Right hindlimb (tissue), 1 donor: ENCODE measurements at regions not wholly inside any gene's neighbourhood (a gene's known extent, or its start where the extent isn't known, plus 50 kb on each side); places are given as distances from the start of the nearest gene placed in this dataset.
"Not testable (repeated sequence)": the region's sequence is repeated elsewhere in the genome, so short reads cannot be mapped to it uniquely, and the experiment has no call there.

Source experiments
- DNase-seq: peaks from one replicate; pipeline ENCODE4 v3.0.0-alpha.2; 2018

DNA sequence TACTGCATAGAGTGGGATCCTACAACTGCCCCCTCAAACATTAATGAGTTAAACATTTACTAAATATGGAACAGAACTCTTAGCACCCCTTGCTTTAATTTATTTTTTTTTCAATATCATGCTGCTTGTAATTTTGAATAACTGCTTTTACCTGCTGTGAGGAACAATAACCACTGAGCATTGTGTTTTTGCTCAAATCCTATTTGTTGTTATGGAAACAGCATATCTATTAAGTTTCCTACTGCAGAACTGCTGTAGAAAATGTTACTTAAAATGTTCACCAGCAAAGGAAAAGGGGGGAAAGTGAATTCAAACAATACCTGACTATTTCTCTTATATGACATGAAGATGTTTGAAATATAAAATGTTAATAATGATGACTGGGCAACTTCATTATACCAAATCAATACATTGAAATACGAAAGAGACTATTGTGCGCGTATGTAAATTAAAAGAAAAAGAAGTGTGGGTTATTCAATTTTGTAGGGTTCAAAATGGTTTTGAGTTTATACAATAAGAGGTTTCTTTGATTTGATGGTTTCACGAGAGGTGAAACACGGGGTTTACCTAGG lies 1043.8 kb upstream of the NUDT12 start:
- no peak for DNase-seq

DNA sequence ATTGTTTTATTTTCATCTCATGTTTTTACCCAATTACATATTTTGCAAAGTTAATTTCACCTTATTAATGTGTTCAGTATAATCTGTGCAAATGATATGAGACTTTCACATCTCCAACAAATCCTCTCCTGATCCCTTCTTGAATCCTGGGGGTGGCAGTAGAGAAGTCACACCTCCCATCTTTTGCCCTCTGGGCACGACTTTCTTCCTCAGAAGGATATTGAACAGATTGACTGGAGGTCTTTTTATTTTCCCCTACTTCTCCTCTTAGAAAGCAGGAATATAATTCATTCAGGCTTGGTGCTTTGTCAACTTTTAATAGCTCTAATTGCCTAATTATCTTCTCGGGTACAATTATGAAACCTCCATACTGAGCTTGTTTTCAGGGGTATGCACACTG lies 1037.1 kb upstream of the NUDT12 start:
- no peak for DNase-seq

DNA sequence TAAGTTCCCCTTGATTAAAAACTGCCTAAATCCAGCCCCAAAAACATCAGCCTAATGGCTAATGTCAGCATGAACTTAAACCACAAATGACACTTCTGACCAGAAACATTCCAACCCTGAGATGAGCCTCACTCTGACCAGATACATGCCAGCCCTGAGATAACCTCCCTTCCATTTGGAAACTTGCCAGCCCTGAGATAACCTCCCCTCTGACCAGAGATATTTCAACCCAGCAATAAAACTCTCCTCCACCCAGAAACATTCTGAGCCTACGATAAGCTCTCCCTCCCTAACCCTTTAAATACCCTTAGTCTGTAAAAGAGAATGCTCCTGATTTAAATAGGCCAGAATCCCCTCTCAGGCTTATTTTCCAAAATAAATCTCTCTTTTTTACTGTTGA lies 1035.7 kb upstream of the NUDT12 start:
- no peak for DNase-seq

DNA sequence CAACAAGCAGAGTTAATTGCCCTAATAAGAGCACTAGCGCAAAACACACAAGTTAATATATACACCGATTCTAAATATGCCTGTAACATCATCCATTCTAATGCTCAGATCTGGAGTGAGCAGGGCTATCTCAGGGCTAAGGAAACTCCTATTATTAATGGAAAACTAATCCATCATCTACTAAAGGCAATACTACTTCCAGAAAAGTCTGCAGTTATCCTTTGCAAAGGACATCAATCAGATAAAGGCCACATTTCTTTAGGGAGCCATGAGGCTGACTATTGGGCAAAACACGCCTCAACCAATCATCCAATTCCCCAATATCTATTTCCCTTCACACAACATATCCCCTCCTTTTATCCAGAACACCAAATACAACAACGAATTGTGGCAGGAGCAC lies 1032.3 kb upstream of the NUDT12 start:
- DNase-seq, result no peak

DNA sequence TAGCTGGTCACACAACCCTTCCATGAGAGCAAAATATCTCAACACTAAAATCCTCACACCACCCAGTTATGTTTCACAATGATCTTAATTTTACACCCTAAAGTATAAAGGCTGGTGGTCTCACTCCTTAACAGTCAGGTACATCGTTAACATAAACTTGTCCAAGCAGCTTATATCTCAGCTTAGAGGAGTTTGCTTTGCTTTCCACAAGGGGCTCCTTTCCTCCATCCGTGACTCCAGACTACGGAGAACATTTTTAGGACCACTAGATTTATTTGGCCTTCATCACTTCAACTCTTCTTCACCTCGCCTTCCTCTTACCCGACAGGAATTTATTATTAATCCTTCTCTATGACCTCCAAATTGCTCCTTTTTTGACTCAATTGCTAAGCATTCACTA lies 1014.1 kb upstream of the NUDT12 start:
- no peak for DNase-seq

DNA sequence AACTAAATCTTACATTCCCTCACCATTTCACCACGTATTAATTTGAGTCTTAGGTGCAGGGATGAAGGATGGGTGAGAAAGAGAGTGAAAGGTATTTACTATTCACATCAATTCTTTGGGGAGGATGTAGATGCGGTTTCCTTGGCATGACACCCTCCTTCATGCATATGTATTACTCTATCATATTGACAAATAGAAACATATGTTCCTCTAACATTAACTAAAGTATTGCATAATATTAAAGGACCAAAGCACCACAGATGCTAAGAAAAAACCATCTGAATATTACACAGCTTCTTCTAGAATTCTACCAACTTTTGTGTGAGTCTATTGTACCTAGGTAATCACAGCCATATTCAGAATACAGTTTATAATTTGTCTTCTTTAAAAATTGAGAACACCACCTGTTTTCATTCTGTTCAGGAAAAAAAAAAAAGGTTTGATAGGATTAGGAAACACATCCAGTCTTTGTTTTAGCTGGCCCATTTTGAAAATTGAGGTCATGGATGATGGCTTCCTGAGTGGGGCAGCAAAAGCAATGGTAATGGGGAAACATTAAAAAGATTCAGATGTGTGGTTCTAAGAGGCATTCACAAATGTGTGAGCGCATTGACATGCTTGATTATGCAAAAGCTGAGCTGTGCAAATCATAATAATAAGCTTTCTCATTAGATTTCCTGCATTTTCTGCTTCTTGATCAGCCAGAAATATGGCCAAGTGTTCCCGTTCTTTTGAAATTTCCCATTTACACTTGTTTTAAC lies 1011.5 kb upstream of the NUDT12 start:
- DNase-seq, result no peak

DNA sequence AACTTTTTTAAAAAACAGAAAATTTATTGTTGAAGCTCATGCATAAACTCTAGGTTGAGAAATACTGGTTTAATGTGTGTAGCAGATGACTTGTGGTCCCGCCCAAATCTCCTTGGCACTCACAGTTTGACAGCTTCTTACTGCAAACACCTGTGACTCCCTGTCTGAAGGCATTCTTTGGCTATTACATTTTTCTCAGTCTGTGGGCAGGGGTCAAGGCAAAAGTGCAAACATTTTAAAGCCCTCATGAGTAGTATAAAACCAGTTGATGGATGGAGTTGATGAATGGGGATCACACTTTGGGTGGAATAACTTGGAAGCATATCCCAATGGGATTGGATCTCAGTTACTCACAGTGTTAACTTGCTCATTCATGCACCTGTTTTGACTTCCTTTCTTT lies 1007.0 kb upstream of the NUDT12 start:
- no peak for DNase-seq

DNA sequence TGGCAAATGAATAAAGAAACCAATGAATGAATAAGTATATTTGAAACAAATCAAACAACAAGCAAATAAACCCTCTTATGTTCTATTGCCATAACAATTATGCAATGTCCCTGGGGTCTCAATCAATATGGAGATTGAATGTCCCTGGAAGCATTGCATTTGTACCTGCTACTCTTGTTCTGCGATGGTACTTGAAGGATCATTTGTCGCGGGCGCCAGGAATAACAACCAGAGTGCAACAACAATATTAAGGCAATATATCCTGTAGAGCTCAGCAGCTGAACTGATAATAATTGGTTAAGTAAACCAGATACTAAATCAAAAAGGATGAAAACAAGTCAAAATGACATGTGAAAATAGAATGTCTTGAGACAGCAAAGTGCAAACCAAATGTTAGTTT lies 1001.9 kb upstream of the NUDT12 start:
- no peak for DNase-seq

DNA sequence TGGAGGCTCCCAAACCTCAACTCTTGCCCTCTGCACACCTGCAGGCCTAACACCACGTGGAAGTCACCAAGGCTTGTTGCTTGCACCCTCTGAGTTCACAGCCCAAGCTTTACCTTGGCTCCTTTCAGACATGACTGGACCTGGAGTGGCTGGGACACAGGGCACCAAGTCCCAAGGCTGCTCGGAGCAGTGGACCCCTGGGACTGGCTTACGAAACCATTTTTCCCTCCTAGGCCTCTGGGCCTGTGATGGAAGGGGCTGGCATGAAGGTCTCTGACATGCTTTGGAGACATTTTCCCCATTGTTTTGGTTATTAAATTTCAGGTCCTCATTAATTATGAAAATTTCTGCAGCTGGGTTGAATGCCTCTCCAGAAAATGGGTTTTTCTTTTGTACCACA lies 994.4 kb upstream of the NUDT12 start:
- DNase-seq, result no peak

DNA sequence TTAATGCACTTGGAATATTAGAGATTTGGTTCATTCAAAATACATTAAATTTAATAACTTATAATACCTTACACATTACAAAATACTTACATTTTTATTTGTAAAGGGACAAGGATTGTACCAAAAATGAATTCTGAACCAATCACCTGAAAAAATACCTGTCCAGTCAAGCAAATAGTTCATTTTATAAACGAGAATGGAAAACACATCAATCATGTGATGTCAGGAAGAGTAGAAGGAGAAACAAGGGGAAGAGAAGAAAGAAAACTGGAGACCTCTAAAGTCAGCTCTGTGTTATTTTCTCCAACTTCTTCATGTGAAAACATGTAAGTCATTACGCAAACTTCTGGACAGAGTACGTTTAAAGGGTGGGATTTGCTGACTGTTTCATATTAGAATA lies 989.0 kb upstream of the NUDT12 start:
- no peak for DNase-seq

DNA sequence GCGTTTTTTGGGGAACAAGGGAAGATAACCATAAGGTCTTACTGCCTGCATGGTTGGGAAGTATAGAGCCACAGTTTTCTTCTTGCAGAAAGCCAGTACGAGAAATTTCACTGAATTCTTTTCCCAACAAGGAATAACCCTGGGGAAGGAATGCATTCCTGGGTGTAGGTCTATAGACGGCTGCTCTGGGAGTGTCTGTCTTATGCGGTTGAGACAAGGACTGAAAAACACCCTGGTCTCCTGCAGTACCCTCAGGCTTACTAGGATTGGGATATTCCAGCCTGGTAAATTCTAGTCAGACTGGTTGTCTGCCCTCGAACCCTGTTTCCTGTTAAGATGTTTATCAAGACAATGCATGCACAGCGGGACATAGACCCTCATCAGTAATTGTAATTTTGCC lies 984.3 kb upstream of the NUDT12 start:
- not testable (repeated sequence) for DNase-seq

DNA sequence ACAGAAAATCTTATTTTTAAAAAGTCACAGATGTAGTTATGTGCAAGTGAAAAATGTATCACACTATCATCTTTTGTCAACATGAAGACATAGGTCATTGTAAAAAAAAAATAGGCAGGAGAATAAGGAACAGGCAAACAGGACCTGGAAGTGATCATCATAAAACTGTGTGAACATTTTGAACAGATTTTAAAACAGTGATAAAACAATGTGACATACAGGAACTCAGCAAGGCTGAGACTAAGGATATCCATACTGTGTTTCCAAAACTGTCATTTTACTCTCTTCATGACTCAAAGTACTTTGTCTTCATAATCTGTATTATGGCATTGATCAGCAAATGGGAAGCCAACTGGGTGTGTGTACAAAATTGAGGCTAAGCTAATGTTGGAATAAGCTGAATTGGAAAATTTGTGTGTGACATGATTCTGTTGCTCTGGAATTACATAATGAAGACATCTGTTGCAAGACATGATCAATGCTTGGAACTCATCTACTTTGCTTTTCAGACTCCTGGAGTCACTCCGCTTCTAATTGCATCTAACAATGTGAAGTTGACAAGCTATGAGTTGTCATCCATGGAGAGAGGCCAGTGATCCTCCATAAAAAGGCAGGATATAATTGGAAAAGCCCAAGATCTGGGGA lies 978.7 kb upstream of the NUDT12 start:
- DNase-seq, result peak; percentile 29

DNA sequence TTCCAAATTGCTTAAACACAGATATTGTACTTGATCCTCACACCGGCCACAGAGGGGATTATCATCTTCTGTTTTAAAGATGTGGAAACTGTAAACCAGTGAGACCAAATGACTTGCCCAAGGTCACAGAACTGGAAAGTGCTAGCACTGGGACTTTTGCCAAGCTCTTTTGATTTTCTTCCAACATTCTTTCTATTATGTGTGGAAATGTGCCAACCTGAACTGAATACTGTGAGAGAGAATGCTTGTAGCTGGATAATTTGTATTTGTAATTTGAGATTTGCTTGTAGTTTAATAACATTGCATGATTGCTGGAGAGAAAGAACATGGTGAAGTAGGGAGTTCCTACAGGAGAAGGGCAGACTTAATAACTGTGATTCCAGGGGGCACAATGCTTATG lies 977.9 kb upstream of the NUDT12 start:
- DNase-seq, result peak; percentile 61

DNA sequence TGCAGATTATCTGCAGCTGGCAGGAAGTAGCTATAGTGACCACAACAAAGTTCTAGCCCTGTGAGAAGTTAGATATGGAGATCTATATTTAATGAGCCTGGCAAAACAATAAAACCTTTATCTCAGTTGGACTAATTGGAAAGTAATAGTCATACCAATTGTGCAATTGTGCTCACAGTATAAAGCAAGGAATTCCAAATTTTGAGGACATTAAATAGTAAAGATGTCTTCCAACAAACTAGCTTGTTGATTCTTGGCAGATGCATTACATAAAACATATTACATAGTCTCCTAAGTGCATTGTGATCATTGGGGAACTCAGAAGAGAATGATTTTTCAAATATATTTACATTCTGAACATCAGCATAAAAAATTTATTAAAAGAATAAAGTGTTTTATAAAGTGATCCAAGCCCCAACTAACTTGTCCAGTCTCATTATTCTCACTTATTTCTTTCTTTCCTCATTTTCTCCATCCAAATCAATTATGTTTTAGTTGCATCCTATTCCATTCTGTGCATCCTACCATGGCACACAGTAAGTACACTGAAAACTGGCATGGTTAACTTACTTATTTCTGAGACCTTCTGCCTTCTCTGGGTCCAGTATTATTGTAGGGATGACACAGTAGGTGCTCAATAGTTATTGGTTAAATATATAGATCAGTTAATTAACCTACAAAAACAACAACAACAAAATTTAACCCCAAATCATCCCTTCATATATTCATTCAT lies 977.2 kb upstream of the NUDT12 start:
- DNase-seq, result no peak

DNA sequence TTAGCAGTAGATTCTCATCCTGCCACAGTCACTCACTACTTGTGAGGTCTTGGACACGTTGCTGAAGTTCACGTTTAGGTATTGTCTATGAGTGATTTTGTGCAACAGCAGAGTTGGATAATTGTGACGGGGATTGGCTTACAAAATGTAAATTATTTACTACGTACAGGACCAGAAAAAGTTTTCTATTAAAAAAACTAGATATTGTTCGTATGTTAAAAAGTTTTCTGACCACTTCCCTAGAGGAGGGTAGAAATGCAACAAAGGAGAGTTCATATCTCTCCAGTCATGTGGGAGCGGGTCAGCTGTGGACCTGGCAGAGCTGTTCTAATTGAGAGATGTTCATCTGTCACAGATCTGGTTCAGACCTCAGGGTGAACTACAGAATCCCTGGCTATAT lies 976.1 kb upstream of the NUDT12 start:
- no peak for DNase-seq

DNA sequence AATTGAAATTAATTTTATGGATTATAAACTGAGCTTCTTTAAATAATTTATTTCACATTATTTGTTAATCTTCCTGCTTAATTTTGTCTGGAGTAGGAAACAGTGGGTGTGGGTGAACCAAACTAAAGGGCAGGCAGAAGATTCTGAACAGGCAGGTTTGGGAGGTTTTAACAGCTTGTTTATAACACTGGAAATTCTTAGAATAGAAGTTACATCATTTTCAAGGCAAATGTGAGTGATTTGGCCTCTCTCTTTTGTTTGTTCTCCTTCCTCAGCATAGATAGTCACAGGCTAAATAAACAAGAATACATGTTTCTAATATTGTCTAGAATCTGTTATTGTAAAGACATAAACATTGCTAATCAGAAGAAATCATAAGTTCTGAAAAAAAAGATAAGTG lies 970.9 kb upstream of the NUDT12 start:
- no peak for DNase-seq

DNA sequence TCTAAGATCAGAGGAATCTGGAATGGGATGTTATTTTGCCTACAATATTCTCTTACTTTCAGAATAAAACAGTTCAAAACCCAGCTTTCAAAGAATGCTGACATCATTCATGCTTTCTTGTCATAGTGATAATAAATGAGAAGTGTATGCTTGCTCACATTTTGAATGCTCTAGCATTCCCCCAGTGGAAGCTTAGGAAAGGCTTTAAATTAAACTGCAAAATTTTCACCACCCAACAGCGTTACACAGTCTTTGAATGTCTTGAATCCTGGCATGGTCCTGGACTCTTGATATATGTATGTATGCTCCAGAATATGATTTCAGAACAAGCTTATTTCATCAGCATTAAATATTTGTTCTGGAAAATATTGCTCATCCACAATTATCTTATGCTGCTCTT lies 964.3 kb upstream of the NUDT12 start:
- DNase-seq, result no peak

DNA sequence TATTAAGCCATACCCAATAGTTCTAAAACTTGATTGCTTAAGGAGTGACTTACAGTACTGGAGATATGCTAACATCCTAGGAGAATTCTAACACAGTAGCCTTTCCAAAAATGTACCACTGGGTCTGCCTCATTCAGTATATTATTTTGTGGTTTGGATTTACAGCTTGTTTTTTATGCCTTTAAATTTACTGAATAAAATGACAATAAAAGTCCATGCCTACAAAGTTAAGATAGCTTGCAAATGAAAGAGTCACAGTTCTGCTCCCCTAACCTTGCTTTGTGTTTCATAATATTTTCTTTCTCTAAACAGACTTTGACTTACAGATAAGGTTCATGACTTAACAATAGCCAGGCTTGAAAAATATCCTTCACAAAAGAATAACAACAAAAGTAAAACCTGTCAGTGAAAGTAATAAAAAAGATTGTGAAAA lies 951.1 kb upstream of the NUDT12 start:
- no peak for DNase-seq

DNA sequence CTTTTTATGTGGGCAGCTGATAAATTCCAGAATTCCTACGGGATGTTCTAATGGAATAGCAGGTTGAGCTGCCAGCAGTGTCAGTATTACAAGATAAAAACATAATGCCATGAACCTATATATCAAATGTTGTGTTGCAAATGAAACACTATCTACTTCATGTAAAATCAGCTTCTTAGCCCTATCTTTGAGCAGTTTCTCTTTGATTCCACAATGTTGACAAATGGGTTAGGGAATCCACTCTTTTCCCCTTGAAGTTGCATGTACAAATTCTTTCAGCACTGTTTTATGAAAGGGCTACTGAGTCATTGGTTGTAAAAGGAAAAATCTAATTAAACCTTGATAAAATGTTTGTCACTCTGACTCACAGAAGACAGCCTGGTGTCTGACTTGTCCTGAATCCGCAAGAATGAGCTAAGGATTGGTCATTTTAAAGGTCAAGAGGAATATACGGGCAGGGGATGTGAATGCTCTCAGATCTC lies 950.6 kb upstream of the NUDT12 start:
- DNase-seq, result no peak

DNA sequence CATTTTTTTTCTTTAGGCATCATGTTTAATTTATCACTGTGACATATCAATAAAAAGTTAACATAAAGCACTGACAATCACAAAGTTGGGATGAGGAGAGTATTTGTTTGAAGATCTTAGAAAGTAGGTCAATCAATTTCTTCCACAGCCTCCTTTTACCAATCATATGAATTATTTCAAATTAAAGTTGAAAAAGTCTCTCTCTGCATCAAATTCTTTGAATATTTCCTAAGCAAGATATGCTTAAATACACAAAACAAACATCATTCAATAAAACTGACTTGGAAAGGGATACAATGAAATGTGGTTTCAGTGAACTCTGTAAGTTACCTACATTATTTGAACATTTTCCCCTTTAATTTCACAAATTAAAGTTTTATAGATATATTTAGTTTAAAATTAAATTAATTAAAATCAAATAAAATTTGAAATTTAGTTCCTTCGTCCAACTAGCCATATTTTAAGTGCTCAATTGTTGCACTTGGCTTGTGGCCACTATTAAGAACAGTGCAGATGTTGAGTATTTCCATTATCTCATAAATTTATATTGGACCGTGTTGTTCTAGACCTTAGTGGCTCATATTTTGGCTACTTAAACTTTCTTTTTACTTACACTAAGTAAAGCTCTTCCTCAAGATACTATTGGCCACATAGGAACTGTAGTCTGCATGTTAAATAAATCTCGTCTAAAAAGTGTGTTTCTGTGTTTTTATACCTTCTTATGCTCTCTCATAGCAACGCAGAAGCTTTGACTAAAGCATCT lies 949.7 kb upstream of the NUDT12 start:
- DNase-seq, result no peak

DNA sequence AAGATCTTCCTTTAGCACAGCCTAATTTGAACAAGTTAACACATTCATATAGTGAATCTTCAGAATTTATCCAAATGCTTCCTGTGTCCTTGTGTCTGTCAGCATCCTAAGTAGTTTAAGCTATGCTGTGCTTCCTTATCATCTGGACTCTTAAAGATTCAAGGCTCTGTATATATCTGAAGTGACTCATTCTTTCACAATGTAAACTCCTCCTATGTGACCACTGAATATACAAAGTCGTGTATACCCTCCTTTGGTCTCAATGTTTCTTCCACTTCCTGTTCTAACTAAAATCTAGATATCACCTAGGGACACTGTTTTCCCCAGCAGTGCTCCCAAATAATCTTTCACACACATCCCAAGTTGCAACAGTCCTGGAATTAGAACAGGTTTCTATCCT lies 935.7 kb upstream of the NUDT12 start:
- DNase-seq, result no peak

DNA sequence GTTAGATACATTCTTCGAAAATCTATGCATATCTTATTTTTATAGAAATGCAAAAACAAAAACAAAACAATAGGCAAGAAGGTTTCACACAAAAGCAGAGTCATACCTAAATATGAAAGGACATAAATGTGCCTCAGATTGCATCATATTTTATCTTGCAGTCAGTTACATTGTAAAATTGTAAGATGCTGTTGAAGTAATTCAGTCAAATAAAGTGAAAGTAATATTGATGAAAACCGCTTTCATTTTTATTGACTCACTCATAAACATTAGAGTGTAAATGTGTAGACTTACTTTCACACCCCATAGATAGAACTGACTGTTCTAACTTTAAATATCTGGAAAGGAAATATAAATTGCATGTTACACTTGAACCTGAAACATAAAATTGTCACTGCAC lies 931.5 kb upstream of the NUDT12 start:
- no peak for DNase-seq

DNA sequence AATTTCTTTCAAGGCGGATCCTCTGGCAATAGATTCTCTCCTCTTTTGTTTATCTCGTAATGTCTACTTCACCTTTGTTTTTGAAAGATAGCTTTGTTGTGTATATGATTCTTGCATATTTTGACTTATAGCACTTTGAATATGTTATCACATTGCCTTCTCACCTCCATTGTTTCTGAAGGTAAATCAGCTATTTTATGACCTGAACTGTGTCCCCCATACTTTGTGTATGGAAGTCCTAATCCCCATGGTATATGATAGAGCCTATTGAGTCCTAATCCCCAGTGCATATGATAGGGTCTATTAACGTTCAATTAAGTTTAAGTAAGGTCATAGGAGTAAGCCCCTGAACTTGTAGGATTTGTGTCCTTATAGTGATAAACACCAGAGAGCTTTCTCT lies 910.2 kb upstream of the NUDT12 start:
- no peak for DNase-seq
